ENCODE measurements at regions not wholly inside any gene's neighbourhood (a gene's known extent, or its start where the extent isn't known, plus 50 kb on each side); places are given as distances from the start of the nearest gene placed in this dataset.

DNA sequence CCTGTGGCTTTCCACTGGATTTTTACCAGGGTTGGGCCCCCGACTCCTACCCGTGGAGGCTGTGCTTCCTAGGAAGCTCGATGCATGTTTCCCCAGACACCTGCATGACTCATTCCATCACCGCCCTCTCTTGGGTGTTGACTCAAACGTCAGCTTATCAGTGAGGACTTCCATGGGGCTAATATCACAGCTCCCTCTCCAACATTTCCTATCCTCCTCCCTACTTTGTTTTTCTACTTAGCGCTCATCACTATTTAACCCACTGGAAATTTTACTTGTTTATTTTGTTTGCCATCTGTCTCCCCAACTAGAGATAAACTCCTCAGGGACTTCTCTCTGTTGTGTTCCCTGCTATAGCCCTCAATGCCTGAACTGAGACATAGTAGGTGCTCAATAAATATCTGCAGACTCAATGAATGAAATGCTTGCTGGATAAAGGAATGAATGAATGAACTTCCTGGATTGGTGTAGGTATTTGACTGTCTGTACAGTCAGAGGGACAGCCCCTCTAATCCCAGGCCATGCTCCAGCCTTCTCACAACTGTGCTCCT is 55.9 kb upstream of the EPCAM start (continued):
- TF ChIP-seq, protein P1, sequence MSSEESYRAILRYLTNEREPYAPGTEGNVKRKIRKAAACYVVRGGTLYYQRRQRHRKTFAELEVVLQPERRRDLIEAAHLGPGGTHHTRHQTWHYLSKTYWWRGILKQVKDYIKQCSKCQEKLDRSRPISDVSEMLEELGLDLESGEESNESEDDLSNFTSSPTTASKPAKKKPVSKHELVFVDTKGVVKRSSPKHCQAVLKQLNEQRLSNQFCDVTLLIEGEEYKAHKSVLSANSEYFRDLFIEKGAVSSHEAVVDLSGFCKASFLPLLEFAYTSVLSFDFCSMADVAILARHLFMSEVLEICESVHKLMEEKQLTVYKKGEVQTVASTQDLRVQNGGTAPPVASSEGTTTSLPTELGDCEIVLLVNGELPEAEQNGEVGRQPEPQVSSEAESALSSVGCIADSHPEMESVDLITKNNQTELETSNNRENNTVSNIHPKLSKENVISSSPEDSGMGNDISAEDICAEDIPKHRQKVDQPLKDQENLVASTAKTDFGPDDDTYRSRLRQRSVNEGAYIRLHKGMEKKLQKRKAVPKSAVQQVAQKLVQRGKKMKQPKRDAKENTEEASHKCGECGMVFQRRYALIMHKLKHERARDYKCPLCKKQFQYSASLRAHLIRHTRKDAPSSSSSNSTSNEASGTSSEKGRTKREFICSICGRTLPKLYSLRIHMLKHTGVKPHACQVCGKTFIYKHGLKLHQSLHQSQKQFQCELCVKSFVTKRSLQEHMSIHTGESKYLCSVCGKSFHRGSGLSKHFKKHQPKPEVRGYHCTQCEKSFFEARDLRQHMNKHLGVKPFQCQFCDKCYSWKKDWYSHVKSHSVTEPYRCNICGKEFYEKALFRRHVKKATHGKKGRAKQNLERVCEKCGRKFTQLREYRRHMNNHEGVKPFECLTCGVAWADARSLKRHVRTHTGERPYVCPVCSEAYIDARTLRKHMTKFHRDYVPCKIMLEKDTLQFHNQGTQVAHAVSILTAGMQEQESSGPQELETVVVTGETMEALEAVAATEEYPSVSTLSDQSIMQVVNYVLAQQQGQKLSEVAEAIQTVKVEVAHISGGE (CRISPR knock-in tag; IDR thresholded peaks at IDR 0.05), result no peak
- peak; percentile 61 for TF ChIP-seq ZNF24 (IDR thresholded peaks at IDR 0.05)
- TF ChIP-seq, protein P2, sequence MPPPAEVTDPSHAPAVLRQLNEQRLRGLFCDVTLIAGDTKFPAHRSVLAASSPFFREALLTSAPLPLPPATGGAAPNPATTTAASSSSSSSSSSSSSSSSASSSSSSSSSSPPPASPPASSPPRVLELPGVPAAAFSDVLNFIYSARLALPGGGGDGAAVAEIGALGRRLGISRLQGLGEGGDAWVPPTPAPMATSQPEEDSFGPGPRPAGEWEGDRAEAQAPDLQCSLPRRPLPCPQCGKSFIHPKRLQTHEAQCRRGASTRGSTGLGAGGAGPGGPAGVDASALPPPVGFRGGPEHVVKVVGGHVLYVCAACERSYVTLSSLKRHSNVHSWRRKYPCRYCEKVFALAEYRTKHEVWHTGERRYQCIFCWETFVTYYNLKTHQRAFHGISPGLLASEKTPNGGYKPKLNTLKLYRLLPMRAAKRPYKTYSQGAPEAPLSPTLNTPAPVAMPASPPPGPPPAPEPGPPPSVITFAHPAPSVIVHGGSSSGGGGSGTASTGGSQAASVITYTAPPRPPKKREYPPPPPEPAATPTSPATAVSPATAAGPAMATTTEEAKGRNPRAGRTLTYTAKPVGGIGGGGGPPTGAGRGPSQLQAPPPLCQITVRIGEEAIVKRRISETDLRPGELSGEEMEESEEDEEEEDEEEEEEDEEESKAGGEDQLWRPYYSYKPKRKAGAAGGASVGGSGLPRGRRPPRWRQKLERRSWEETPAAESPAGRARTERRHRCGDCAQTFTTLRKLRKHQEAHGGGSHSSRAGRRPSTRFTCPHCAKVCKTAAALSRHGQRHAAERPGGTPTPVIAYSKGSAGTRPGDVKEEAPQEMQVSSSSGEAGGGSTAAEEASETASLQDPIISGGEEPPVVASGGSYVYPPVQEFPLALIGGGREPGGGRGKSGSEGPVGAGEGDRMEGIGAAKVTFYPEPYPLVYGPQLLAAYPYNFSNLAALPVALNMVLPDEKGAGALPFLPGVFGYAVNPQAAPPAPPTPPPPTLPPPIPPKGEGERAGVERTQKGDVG (CRISPR knock-in tag; IDR thresholded peaks at IDR 0.05), result no peak
- TF ChIP-seq, protein P3, sequence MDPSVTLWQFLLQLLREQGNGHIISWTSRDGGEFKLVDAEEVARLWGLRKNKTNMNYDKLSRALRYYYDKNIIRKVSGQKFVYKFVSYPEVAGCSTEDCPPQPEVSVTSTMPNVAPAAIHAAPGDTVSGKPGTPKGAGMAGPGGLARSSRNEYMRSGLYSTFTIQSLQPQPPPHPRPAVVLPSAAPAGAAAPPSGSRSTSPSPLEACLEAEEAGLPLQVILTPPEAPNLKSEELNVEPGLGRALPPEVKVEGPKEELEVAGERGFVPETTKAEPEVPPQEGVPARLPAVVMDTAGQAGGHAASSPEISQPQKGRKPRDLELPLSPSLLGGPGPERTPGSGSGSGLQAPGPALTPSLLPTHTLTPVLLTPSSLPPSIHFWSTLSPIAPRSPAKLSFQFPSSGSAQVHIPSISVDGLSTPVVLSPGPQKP (IDR thresholded peaks at IDR 0.05; ENCODE audit: low read depth, low read length), result no peak
- no peak for TF ChIP-seq EED (IDR thresholded peaks at IDR 0.05; ENCODE audit: low read depth)
- TF ChIP-seq RUNX3 (IDR thresholded peaks at IDR 0.05; ENCODE audit: low read length), result no peak
- no peak for TF ChIP-seq ATF3 (IDR thresholded peaks at IDR 0.05; ENCODE audit: borderline replicate concordance, extremely low read depth, low read depth, low read length)
- TF ChIP-seq NBN (IDR thresholded peaks at IDR 0.05), result 0 out of 2 replicates have a peak, but pooled peaks have one; percentile 21
- TF ChIP-seq IKZF2 (IDR thresholded peaks at IDR 0.05), result peak; percentile 57 to 68
- TF ChIP-seq IRF4 (IDR thresholded peaks at IDR 0.05; ENCODE audit: low read depth, low read length), result 0 out of 2 replicates have a peak, but pooled peaks have one; percentile 31
- peak; percentile 33; the same call in 1 of the 2 replicates for TF ChIP-seq SMC3 (IDR thresholded peaks at IDR 0.05; ENCODE audit: borderline replicate concordance, low read length)
- no peak for TF ChIP-seq ATF7 (IDR thresholded peaks at IDR 0.05; ENCODE audit: low read depth)
- no peak for TF ChIP-seq SREBF1 (IDR thresholded peaks at IDR 0.05; ENCODE audit: low read length)
- no peak for TF ChIP-seq NR2C1 (IDR thresholded peaks at IDR 0.05)

Data from GM12878 (cell line).